ENCODE measurements at regions not wholly inside any gene's neighbourhood (a gene's known extent, or its start where the extent isn't known, plus 50 kb on each side); places are given as distances from the start of the nearest gene placed in this dataset.

DNA sequence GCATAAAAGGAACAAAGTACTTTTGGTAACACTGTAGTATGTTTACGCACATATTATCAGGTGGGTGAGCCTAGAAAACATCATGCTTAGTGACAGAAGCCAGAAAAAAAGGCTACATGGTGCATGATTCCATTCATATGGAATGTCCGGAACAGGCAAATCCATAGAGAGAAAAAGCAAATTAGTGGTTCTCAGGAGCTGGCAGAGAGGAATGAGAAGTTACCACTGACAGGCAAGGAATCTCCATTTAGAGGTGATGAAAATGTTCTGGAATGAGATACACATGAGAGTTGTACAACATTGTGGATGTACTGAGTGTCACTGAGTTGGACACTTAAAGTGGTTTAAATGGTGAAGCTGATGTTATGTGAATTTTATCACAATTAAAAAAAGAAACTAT, 976.9 kb downstream of the NLGN4Y start:
- H3K9me3 ChIP-seq (ENCODE audit: control insufficient read depth in 2 of 3, insufficient read depth in 1 of 3, low read length in 3 of 3) = no peaks in the 10 kb centered on the region
- FAIRE-seq (no peak), DNase-seq (no peak)
- TF ChIP-seq, protein P1, sequence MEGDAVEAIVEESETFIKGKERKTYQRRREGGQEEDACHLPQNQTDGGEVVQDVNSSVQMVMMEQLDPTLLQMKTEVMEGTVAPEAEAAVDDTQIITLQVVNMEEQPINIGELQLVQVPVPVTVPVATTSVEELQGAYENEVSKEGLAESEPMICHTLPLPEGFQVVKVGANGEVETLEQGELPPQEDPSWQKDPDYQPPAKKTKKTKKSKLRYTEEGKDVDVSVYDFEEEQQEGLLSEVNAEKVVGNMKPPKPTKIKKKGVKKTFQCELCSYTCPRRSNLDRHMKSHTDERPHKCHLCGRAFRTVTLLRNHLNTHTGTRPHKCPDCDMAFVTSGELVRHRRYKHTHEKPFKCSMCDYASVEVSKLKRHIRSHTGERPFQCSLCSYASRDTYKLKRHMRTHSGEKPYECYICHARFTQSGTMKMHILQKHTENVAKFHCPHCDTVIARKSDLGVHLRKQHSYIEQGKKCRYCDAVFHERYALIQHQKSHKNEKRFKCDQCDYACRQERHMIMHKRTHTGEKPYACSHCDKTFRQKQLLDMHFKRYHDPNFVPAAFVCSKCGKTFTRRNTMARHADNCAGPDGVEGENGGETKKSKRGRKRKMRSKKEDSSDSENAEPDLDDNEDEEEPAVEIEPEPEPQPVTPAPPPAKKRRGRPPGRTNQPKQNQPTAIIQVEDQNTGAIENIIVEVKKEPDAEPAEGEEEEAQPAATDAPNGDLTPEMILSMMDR (IDR thresholded peaks at IDR 0.05; ENCODE audit: borderline replicate concordance, extremely low read depth, insufficient read depth) = no peak
- intact Hi-C loops (cut with DNase I) = no loop called here
- H3K27me3 ChIP-seq (ENCODE audit: control insufficient read depth, insufficient read depth, low read length) = no peaks in the 10 kb centered on the region
- no peak overlapping the region for H3K27ac ChIP-seq (ENCODE audit: low read depth in 2 of 2, low read length in 2 of 2)
- H3K4me3 ChIP-seq (ENCODE audit: low read length in 3 of 3) = no peak overlapping the region
- H3K9ac ChIP-seq (ENCODE audit: low read length in 3 of 3) = no peak overlapping the region
- H3K36me3 ChIP-seq (ENCODE audit: control insufficient read depth in 2 of 3, insufficient read depth in 3 of 3, low read length in 3 of 3) = no peaks in the 10 kb centered on the region
- H3K4me1 ChIP-seq (ENCODE audit: control insufficient read depth in 2 of 3, insufficient read depth in 2 of 3, low read depth in 1 of 3, low read length in 3 of 3) = no peaks in the 10 kb centered on the region

DNA sequence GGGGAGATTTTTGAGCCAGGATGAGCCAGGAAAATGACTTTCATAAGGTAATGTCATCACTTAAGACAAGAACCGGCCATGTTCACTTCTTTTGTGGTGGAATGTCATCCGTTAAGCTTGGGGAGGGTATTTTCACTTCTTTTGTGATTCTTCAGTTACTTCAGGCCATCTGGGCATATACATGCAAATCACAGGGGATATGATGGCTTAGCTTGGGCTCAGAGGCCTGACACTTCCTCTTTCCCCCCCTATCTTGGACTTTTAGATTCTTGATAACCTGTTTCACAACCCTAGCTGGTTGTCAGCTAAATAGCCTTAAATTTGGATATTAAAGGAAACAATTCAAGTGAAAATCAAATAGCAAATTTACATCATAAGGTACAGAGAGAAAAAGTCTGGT, 986.0 kb downstream of the NLGN4Y start:
- DNase-seq = no peak

DNA sequence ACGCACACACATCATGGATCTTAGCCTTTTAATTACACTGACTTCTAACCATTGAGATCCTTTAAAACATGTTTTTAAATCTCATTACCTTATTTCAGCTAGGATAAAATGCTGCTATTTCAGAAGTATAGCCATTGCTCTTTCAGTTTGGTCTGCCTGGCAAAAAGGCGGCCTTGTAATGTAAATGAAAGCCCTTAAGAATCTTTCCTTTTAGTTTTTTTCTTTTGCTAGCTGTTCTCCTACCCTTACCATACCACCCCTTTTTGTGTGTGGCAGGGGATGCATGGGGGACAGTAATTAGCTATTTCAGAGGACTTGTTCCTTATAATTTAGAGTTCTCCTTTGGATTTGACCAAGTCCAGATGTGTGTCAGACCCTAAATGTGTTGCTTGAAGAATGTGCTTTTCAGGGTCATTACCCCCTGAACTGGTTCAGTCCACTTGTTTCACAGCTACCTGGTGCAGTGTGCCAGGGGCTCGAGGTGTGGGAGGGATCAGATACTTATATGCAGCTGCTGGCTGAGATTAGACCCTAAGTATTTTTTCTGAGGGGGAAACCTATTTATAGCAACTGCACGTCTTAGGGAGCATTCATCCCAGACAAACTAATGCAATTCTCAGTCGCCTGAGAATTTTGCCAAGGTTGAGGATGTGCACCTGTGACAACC, 986.8 kb downstream of the NLGN4Y start:
- TF ChIP-seq, protein P1 (IDR thresholded peaks at IDR 0.05; ENCODE audit: borderline replicate concordance, extremely low read depth, insufficient read depth) = no peak
- FAIRE-seq = no peak

More for the DNA sequence above, 986.0 kb downstream of the NLGN4Y start:
- Histone ChIP-seq H3K27ac (ENCODE audit: low read depth in 2 of 2, low read length in 2 of 2) (no peak overlapping the region), H3K4me3 (ENCODE audit: low read length in 3 of 3) (no peak overlapping the region), H3K36me3 (ENCODE audit: control insufficient read depth in 2 of 3, insufficient read depth in 3 of 3, low read length in 3 of 3) (no peaks in the 10 kb centered on the region), H3K4me1 (ENCODE audit: control insufficient read depth in 2 of 3, insufficient read depth in 2 of 3, low read depth in 1 of 3, low read length in 3 of 3) (no peaks in the 10 kb centered on the region), H3K27me3 (ENCODE audit: control insufficient read depth, insufficient read depth, low read length) (no peaks in the 10 kb centered on the region), H3K9me3 (ENCODE audit: control insufficient read depth in 2 of 3, insufficient read depth in 1 of 3, low read length in 3 of 3) (no peaks in the 10 kb centered on the region), H3K9ac (ENCODE audit: low read length in 3 of 3) (no peak overlapping the region)
- FAIRE-seq = no peak
- intact Hi-C loops (cut with DNase I) = no loop called here
- TF ChIP-seq, protein P1 (IDR thresholded peaks at IDR 0.05; ENCODE audit: borderline replicate concordance, extremely low read depth, insufficient read depth) = no peak

DNA sequence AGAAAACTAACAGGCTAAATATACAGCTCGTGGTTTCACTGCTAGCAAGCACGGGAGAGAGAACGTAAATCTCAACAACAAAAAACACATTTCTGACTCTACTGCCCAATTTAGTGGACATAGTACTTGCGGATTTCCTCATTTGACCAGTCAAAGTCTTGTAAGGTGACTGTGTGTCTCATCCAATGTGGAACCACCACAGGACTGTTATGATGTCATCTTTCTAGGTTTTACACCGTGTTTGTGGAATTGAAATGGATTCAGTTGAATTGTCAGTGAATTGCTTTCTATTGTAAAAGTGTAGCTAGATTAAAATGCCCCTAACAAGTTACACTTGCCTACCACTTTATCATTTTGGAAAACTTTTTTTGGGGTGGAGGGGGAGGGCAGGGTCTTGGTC, 1010.8 kb downstream of the NLGN4Y start:
- H3K9me3 ChIP-seq (ENCODE audit: control insufficient read depth in 2 of 3, insufficient read depth in 1 of 3, low read length in 3 of 3) = no peaks in the 10 kb centered on the region
- H3K36me3 ChIP-seq (ENCODE audit: control insufficient read depth in 2 of 3, insufficient read depth in 3 of 3, low read length in 3 of 3) = no peaks in the 10 kb centered on the region
- no peak for FAIRE-seq
- DNase-seq = no peak
- no peak overlapping the region for H3K27ac ChIP-seq (ENCODE audit: low read depth in 2 of 2, low read length in 2 of 2)
- H3K9ac ChIP-seq (ENCODE audit: low read length in 3 of 3) = no peak overlapping the region
- H3K4me1 ChIP-seq (ENCODE audit: control insufficient read depth in 2 of 3, insufficient read depth in 2 of 3, low read depth in 1 of 3, low read length in 3 of 3) = no peaks in the 10 kb centered on the region
- TF ChIP-seq, protein P1 (IDR thresholded peaks at IDR 0.05; ENCODE audit: borderline replicate concordance, extremely low read depth, insufficient read depth) = no peak
- no peaks in the 10 kb centered on the region for H3K27me3 ChIP-seq (ENCODE audit: control insufficient read depth, insufficient read depth, low read length)
- intact Hi-C loops (cut with DNase I) = no loop called here
- no peak overlapping the region for H3K4me3 ChIP-seq (ENCODE audit: low read length in 3 of 3)

More for the DNA sequence above, 986.8 kb downstream of the NLGN4Y start:
- no peaks in the 10 kb centered on the region for H3K27me3 ChIP-seq (ENCODE audit: control insufficient read depth, insufficient read depth, low read length)
- no peaks in the 10 kb centered on the region for H3K9me3 ChIP-seq (ENCODE audit: control insufficient read depth in 2 of 3, insufficient read depth in 1 of 3, low read length in 3 of 3)
- H3K4me1 ChIP-seq (ENCODE audit: control insufficient read depth in 2 of 3, insufficient read depth in 2 of 3, low read depth in 1 of 3, low read length in 3 of 3) = no peaks in the 10 kb centered on the region
- no peak overlapping the region for H3K4me3 ChIP-seq (ENCODE audit: low read length in 3 of 3)
- H3K9ac ChIP-seq (ENCODE audit: low read length in 3 of 3) = no peak overlapping the region
- peak in 1 of 5 donors; percentile 33 for DNase-seq
- intact Hi-C loops (cut with DNase I) = no loop called here
- H3K36me3 ChIP-seq (ENCODE audit: control insufficient read depth in 2 of 3, insufficient read depth in 3 of 3, low read length in 3 of 3) = no peaks in the 10 kb centered on the region
- no peak overlapping the region for H3K27ac ChIP-seq (ENCODE audit: low read depth in 2 of 2, low read length in 2 of 2)
